ENCODE measurements at regions not wholly inside any gene's neighbourhood (a gene's known extent, or its start where the extent isn't known, plus 50 kb on each side); places are given as distances from the start of the nearest gene placed in this dataset.
"Not testable (repeated sequence)": the region's sequence is repeated elsewhere in the genome, so short reads cannot be mapped to it uniquely, and the experiment has no call there.

DNA sequence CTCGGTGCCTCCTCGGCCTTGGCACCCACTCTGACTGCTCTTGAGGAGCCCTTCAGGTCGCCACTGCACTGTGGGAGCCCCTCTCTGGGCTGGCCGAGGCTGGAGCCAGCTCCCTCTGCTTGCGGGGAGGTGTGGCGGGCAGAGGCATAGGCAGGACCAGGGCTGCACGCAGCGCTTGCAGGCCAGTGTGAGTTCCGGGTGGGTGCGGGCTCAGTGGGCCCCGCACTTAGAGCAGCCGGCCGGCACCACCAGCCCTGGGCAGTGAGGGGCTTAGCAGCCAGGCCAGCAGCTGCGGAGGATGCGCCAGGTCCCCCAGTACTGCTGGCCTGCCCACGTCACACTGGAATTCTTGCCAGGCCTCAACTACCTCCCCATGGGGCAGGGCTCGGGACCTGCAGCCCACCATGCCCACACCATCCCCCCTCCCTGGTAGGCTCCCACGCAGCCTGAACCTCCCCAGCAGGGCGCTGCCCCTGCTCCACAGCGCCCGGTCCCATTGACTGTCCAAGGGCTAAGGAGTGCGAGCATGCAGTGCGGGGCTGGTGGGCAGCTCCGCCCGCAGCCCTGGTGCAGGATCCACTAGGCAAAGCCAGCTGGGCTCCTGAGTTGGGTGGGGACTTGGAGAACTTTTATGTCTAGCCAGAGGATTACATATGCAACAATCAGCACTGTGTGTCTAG, 602.9 kb upstream of the ST8SIA4 start:
- DNase-seq (ENCODE audit: low spot score) = no peak

DNA sequence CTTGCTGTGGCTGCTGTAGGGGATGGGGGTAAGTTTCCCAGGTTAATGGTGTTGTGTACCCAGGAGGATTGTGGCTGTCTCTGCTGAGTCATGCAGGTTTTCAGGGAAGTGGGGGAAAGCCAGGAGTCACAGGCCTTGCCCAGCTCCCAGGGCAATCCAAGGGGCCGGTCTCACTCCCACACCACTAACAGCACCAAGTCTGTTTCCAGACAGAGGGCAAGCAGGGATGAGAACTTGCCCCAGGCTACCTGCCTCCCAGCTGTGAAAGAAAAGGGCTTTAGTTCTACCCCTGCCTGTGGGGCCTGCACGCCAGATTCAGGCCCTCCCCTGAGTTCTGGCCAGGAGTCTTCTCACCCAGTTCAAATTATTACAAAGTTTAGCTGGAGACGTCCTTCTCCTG, 579.8 kb upstream of the ST8SIA4 start:
- no peak for DNase-seq (ENCODE audit: low spot score)

DNA sequence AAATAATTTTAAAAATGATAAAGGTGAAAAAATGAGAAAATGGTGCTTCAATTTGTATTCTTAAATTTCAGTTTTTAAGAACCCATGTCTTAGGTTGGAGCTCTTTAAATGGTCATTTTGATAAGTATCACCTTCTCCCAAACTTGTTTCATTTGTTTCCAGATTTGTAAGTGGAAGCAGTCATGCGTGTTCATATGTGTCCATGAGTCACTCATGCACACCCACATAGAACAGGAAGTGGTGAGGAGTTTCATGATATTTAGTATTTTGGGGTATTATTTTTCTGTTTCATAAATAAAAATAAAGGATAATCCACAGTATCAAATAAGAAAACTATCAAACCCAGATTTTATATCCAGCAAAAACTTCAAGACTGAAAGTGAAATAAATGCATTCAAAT, 570.4 kb upstream of the ST8SIA4 start:
- no peak for DNase-seq (ENCODE audit: low spot score)

DNA sequence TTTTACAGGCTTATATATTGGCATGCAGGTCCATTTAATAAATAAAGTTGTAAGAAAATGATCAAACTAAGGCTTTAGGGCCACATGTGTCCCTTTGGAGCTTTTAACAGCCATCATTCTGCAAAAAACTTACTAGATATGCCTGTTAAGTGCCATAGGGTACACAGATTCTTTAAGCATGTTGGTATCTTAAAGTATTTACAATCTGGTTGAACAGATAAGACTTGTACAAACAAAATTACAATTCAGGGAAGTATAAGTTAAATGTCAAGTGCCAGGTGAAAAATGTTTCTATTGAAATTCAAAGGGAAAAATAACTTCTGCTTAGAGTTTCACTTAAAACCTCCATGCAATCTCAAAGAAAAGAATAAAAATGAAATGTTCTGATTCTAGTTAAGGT, 558.4 kb upstream of the ST8SIA4 start:
- DNase-seq (ENCODE audit: low spot score) = no peak

DNA sequence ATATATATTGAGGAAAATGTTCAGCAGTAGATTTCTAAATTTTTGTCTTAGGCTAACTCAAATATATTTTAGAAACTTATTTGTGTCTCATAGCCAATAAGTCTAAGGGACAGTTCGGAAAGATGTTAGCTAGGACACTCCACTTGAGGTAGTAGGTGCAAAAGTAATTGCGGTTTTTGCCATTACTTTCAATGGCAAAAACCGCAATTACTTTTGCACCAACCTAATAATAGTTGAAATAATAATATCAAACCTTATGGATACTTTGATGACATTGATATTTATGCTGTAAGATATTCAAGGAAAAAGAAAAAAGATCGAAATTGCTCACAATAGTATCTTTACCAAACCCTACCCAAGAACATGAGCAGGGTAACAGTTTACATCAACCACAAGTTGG, 555.5 kb upstream of the ST8SIA4 start:
- no peak for DNase-seq (ENCODE audit: low spot score)

DNA sequence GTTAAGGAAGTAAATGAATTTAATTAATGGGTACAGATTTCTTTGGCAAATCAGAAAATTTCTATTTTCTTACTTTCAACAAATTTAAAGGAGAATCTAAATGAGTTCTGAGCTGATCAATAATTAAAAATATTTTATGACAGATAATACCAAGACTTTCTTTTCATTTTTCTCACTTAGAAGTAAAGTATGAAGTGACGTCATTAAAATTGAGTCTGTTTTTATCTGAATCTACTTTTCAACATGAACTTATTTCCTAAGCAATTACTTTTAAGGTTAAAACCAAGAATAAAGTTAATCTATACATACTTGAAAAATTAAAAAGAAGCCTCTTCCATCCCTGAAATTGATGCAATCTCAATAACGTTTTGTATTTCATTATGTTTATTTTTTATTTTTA, 552.8 kb upstream of the ST8SIA4 start:
- DNase-seq (ENCODE audit: low spot score) = no peak

DNA sequence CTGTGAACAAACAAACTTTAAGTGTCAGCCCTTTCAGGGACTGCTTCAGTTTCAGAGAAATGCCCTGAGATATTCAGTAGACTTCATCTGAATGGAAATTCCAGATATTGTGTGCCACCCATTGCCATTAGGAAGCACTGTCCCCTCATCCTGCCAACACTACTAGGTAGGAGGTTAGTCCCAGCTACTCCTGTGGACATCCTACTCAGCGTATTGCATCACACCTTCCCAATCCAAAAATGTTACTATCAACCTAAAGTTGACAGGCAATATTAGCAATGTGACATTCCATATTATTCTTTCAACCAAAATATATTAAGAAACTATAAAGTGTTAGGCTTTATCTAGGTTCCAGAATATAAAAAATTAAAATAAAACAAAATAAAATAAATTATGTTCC, 552.0 kb upstream of the ST8SIA4 start:
- no peak for DNase-seq (ENCODE audit: low spot score)

DNA sequence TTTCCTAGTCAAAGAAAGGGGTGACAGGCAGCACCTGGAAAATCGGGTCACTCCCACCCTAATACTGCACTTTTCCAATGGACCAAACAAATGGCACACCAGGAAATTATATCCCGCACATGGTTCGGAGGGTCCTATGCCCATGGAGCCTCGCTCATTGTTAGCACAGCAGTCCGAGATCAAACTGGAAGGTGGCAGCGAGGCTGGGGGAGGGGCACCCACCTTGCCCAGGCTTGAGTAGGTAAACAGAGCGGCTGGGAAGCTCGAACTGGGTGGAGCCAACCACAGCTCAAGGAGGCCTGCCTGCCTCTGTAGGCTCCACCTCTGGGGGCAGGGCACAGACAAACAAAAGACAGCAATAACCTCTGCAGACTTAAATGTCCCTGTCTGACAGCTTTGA, 539.2 kb upstream of the ST8SIA4 start:
- DNase-seq (ENCODE audit: low spot score) = not testable (repeated sequence)

DNA sequence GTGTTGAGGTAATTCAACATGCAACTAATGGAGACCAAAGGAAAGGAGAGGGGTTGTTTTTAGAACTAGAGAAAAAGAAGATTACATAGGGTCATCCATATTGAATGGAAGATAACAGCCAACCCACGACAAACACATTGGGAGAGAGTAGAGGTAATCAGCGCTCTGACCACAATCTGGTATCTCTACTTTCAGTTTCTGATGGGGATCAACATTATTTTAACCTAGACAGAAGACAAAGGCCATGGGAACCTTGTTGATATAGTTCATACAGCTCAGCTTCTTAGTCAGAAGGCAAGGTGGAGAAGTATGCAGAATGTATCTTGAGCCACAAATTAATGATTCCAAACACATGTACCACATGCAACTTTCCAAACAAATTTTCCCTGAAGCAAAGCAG, 537.1 kb upstream of the ST8SIA4 start:
- DNase-seq (ENCODE audit: low spot score) = no peak

DNA sequence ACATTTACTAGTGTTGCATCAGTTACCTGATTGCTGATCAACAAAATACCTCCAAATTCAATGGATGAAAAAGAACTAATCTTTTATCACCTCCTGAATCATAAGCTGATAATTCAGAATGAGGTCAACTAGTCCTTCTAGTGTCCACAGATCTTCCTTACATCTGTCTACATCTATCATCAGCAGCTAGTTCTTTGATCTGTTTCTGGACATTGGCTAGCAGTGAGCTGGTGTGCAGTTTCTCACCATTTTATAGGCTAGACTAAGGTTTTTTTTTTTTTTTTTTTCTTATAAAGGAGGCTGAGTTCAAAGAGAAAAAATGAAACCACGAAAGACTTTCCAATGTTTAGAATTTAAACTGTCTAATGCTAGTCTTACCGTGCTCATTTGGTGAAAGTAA, 534.3 kb upstream of the ST8SIA4 start:
- DNase-seq (ENCODE audit: low spot score) = no peak

DNA sequence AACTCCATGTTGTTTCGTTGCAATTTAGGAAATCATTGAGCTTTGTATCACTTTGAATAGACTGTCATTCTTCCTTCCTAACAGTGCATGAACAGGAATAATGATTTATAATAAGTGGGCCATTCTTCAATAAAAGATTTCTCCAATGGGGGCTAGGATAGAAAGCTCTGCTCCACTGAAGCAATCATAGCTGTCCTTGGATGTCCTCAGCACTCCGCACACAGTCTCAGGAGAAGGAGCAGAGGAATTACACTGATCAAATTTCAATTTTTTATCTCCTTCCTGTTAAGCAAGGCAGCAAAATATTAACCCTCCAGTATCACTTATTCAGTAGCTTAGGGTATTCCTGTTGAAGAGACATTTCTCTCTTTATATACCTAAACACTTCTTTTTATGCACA, 532.7 kb upstream of the ST8SIA4 start:
- no peak for DNase-seq (ENCODE audit: low spot score)

DNA sequence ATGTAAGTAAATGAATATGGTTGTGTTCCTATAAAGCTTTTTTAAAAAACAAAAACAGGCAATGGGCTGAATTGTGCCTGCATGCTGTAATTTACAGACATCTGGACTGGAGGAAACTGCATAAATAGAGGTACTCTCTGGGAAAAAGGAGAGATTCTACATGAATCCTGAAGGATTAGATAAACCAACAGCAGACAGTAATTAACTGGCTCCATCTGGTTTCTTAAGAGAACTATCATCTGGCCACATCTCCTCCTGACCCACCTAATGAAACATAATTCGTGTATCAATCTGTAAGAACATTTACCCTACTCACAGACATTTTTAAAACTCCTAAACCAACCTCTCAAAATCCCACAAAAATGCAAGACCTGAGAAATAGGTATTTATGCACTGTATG, 528.1 kb upstream of the ST8SIA4 start:
- no peak for DNase-seq (ENCODE audit: low spot score)

DNA sequence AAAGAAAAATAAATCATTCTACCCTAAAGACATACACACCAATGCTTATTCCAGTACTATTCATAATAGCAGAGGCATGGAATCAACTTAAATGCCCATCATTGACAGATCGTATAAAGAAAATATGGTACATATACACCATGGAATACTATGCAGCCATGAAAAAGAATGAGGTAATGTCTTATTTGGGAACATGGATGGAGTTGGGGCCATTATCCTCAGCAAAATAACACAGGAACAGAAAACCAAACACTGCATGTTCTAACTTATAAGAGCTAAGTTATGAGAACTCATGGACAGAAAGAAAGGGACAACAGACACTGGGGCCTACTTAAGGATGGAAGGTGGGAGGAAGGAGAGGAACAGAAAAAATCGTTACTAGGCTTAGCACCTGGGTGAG, 527.5 kb upstream of the ST8SIA4 start:
- DNase-seq (ENCODE audit: low spot score) = no peak

DNA sequence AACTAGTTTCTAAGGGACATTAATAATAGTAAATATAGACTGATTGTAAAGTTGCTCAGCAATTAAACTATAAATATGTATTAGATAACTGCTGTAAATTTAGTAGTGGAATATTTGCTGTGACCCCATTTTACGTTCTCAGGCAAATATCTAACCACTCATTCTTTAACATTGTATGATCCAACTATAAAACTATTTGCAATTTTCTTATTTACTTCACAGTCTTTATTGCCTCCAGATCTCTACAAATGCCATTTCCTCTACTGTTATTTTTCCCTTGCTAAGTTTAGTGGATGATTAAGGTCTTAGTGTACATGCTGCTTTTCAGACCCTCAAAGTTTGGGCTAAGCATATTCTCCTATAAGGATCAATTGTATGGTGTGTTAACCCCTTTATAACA, 526.2 kb upstream of the ST8SIA4 start:
- DNase-seq (ENCODE audit: low spot score) = no peak

DNA sequence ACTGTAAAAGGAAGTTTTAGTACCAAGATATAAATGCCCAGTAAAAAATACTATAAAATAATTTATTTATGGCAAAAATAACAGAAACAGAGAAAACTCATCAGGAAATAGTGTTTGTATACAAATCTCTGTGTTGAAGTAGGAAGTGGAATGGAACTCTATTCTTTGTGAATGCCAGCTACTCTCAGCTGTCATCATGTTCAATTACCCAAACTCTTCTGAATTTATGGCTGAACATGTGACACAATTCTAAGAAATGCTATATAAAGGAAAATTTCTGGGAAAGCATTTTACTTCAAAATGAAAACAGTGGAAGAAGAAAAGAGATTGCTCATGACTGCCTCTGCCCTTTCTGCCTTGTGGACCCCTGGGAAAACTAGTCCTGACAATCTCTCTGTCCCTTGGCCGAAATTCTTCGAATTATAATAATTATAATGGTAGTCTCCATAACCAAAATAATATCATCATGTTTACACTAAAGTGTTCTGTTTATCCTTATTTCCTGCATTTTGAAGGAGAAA, 522.3 kb upstream of the ST8SIA4 start:
- DNase-seq (ENCODE audit: low spot score) = no peak

DNA sequence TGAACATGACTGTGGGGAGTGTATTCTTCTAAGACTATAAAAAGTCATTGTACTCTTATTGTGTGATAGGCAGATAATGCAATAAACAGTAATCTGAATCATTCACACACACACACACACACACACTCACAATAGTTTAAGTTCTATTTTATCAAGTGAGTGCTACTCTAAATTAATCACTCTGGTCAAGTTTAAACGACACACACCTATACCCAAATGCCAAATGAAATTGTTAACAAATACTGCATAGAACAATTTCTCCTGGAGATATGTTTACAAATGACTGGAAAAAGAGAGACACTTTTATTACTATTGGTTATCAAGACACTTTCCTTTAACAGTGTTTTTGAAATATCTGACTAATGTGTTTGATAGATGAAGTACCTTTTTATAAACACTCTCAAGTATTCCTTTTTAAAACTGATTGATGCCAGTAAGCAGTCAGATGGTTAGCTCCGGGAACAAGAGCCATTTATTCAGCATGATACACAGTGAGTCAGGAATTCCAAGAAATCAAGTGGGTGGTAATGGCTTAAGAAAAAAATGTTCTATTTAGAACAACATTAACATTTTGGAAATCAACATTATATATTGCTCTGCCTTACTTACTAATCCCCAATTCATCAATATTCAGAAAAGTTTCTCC, 521.6 kb upstream of the ST8SIA4 start:
- DNase-seq (ENCODE audit: low spot score) = no peak

DNA sequence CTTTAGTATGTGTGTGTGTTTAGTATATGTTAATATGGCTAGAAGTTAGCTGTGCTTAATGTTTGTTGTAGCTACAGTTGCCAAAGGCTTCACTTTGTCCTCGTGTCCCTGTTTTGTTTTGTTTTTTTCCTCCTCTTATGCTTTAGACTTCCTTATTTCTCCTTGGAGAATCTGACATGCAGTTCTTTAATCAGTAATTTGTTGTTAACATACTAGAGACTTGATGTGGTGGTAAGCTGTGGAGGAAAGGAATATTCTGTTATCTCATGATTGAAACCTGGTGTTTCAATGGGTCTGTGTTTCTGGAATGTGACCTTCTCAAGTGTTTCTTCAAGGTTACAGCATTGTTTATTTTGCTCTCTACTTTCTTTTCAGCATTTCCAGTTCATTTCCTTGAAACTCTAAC, 515.6 kb upstream of the ST8SIA4 start:
- no peak for DNase-seq (ENCODE audit: low spot score)

DNA sequence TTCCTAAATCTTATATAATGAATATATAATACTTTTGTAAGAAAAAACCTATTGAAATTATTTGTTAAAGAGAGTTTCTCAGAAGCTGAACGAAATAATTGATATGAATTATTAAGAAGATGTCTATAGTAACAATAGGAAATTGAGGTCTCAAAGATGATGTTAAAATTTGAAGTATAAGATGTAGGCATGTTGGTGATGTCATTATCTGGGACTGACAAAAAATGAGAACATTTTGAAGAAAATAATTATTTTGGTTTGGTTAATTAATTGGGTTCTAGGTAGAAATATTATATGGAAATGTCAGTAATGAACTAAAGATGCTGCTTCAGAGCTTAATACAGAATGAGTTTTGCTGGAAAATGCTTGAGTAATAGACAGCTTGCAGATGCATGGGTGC, 501.4 kb upstream of the ST8SIA4 start:
- no peak for DNase-seq (ENCODE audit: low spot score)

DNA sequence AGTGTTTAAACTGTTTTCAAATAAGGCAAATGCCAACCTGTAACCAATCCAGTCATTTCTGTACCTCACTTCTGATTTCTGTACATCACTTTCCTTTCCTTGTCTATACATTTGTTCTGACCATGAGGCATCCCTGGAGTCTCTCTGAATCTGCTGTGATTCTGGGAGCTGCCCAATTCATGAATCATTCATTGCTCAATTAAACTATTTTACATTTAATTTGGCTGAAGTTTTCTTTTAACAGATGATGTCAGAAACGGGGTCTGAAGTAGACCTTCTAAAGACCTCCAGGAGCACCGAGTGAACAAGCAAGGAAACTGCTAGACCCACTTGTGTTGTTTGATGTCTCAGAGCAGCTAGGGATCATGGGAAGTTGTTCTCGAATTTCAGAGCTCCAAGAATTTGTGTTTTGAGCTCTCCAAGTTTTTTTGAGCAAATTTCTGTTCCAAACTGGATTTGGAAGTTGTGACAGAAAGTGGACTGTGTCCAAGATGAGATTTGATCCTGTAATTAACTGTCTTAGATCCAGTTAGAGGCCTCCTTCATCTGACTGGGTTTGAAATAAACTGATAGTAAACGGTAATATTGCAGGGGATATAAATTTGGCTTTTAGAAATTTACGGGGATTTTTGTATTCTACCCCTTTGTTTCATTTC, 490.8 kb upstream of the ST8SIA4 start:
- DNase-seq (ENCODE audit: low spot score) = no peak

DNA sequence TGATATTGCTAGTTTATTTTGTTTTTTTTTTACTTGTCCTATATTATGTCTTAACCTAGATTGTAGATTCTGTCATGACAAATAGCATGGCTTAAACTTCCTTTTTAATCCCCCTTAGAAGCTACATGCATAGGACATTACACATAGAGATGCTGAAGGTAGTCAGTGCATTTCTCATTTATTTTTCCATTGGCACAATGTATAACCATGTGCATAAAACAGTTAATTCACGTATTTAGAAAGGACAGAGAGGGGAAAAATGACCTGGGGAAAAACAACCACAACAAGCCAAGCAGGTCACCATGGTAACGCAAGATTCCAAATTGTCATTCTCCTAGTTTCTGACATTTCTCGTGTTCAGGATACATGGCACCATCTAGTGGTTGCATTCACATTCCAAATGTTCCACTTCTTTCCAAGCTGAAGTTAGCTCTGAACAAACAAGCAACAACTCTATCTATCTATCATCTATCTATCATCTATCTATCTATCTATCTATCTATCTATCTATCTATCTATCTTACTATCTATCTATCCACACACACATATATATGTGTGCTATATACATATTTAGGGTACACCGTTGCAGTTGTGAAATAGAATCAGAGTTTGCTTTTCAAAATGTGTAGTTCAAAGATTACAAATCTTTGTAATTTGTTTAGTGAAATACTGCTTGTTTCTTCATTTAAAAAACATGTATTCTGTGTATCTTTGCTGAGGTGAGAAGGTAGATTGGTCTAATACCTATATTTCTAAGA, 487.2 kb upstream of the ST8SIA4 start:
- DNase-seq (ENCODE audit: low spot score) = peak; percentile 15

DNA sequence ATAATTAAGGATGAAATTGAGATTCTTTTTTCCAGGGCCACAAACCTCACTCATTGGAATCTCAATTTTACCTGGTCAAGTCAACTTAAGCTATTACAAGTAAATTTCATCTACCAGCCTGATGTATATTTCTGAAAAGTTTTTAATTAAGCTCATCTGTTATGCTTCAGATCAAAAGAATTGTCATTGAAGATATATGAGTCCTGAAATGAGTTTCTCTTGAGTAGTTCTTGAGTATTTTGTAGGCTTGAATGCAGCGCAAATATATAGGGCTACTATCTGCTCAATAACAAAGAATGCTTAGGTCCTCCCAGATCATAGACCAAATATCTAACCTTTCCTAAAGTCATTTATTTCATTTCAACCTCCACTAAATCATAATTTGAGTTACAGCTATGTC, 482.2 kb upstream of the ST8SIA4 start:
- no peak for DNase-seq (ENCODE audit: low spot score)

DNA sequence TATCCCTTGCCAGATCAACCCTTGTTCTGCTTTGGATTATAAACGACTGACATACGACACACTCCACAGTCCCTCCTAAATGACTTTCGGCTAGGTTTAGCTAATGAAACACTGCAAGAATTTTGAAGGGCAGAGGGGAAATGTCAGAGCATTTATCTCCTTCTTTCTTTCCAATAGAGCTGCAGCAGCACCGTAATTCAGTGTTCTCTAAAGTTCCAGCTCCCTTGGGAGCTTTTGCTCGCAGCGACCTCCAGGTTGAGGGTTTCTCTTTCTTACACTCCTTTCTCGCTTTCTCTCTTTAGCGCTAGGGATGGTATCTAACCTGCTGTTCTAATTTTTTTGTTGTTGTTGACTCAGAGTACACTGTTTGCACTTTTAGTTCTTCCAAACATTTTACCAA, 467.1 kb upstream of the ST8SIA4 start:
- DNase-seq (ENCODE audit: low spot score) = no peak

DNA sequence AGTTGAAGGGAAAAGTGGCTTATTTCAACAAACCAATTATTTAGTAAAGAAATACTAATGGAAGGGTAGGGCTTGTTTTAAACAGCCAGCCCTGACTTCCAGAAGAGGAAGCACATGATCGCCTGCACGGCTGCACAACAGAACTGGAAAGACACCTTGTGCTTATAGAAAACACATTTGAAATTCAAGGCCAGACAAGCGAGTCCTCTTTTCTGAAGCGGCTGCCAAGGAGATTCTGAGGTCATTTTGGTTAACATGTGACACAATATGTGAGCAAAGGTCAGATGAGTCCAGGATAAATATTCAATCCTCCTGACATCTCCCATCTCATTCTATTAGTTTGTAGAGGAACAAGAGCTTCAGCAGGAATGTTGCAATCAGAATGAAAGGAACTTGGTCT, 461.4 kb upstream of the ST8SIA4 start:
- DNase-seq (ENCODE audit: low spot score) = no peak

Measured in CD4-positive, alpha-beta T cell treated with Interleukin-2 at 100 ng/mL for 4 hours (primary cell).